ENCODE measurements at regions not wholly inside any gene's neighbourhood (a gene's known extent, or its start where the extent isn't known, plus 50 kb on each side); places are given as distances from the start of the nearest gene placed in this dataset.

DNA sequence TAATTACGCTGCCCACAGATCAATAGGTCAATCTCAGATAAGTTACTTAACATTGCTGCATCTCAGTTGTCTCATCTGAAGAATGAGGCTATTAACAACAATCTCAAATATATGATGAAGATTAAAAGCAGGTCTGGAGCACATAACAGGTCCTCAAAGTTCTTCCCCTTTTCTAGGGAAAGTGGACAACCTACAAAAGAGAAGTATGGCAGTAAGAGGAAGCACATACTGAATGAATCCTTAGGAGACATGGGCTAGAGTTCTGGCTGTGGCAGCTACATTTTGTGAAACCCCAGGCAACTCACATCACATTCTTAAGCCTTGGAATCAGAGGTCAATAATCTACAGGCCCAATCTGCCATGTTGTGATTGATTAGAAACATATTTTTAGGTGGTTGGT is 180.6 kb downstream of the PCTP start:
- CTCF ChIA-PET, result no interaction called here
- FAIRE-seq (no peak), ATAC-seq (no peak), DNase-seq (ENCODE audit: low read depth, low spot score) (no peak)
- Histone ChIP-seq H3K27ac (ENCODE audit: control insufficient read depth, insufficient read depth) (no peak overlapping the region), H3K4me1 (ENCODE audit: control insufficient read depth, insufficient read depth, low read length) (no peaks in the 10 kb centered on the region), H2AFZ (ENCODE audit: control insufficient read depth, low read depth, low read length) (no peak overlapping the region), H3K4me3 (no peak overlapping the region), H3K36me3 (ENCODE audit: control insufficient read depth in 2 of 2, insufficient read depth in 2 of 2, low read length in 1 of 2) (no peaks in the 10 kb centered on the region), H4K20me1 (ENCODE audit: control insufficient read depth, insufficient read depth) (no peaks in the 10 kb centered on the region), H3K4me2 (ENCODE audit: control insufficient read depth, insufficient read depth) (no peak overlapping the region), H3K9ac (ENCODE audit: control insufficient read depth, insufficient read depth, low read length) (no peak overlapping the region), H3K27me3 (replicated peaks in 1 of 2; ENCODE audit: control insufficient read depth in 2 of 2, insufficient read depth in 2 of 2, low read length in 1 of 2) (no peaks in the 10 kb centered on the region), H3K9me3 (replicated peaks; ENCODE audit: control insufficient read depth, insufficient read depth, low read length) (no peaks in the 10 kb centered on the region), H3K79me2 (ENCODE audit: control insufficient read depth, insufficient read depth, low read length) (no peaks in the 10 kb centered on the region)
- RAD21 ChIA-PET (ENCODE audit: unreplicated experiment), result no interaction called here
- SMC1A ChIA-PET (ENCODE audit: uncharacterized antibody, unreplicated experiment), result no interaction called here
- TF ChIP-seq SPI1 (IDR thresholded peaks at IDR 0.05; ENCODE audit: borderline replicate concordance, insufficient read depth, low read depth, low read length) (no peak), SUPT20H (IDR thresholded peaks at IDR 0.05; ENCODE audit: borderline replicate concordance, control insufficient read depth, low read depth, low read length) (no peak), SREBF2 (IDR thresholded peaks at IDR 0.05; ENCODE audit: low read length) (no peak)
- BruUV-seq (replicated peaks), result no TSS peak
- in situ Hi-C loops (cut with MboI) (no loop called here), intact Hi-C loops (cut with micrococcal nuclease; ENCODE audit: unreplicated experiment) (no loop called here)
- POLR2A ChIA-PET, result no interaction called here
- 0% methylated on average over 1 of the region's 1 CpG for WGBS (ENCODE audit: insufficient coverage, insufficient replicate concordance, low lambda C conversion rate, missing lambda C conversion rate)

- Histone ChIP-seq H4K20me1 (ENCODE audit: control insufficient read depth, insufficient read depth) (no peaks in the 10 kb centered on the region), H3K79me2 (ENCODE audit: control insufficient read depth, insufficient read depth, low read length) (no peaks in the 10 kb centered on the region), H2AFZ (ENCODE audit: control insufficient read depth, low read depth, low read length) (no peak overlapping the region), H3K4me1 (ENCODE audit: control insufficient read depth, insufficient read depth, low read length) (no peaks in the 10 kb centered on the region), H3K9me3 (replicated peaks; ENCODE audit: control insufficient read depth, insufficient read depth, low read length) (no peaks in the 10 kb centered on the region), H3K4me3 (no peak overlapping the region), H3K27ac (ENCODE audit: control insufficient read depth, insufficient read depth) (no peak overlapping the region), H3K27me3 (replicated peaks in 1 of 2; ENCODE audit: control insufficient read depth in 2 of 2, insufficient read depth in 2 of 2, low read length in 1 of 2) (no peaks in the 10 kb centered on the region), H3K9ac (ENCODE audit: control insufficient read depth, insufficient read depth, low read length) (no peak overlapping the region), H3K4me2 (ENCODE audit: control insufficient read depth, insufficient read depth) (no peak overlapping the region), H3K36me3 (ENCODE audit: control insufficient read depth in 2 of 2, insufficient read depth in 2 of 2, low read length in 1 of 2) (no peaks in the 10 kb centered on the region)
- ChIA-PET RAD21 (ENCODE audit: unreplicated experiment) (no interaction called here), SMC1A (ENCODE audit: uncharacterized antibody, unreplicated experiment) (no interaction called here), POLR2A (no interaction called here), CTCF (no interaction called here)
- intact Hi-C loops (cut with micrococcal nuclease; ENCODE audit: unreplicated experiment), result no loop called here
- DNase-seq (ENCODE audit: low read depth, low spot score) (no peak), FAIRE-seq (no peak), ATAC-seq (no peak)
- BruUV-seq (replicated peaks), result no TSS peak
- in situ Hi-C loops (cut with MboI), result no loop called here
- WGBS (ENCODE audit: insufficient coverage, insufficient replicate concordance, low lambda C conversion rate, missing lambda C conversion rate), result 47% methylated on average over 2 of the region's 2 CpGs
- TF ChIP-seq HDAC2 (IDR thresholded peaks at IDR 0.05), result no peak
- TF ChIP-seq KLF5 (IDR thresholded peaks at IDR 0.05; ENCODE audit: partially characterized antibody), result no peak
- TF ChIP-seq CHD1 (IDR thresholded peaks at IDR 0.05; ENCODE audit: low read depth, low read length), result no peak
- no peak for TF ChIP-seq IRF4 (IDR thresholded peaks at IDR 0.05; ENCODE audit: low read depth, low read length)
- TF ChIP-seq DPF2 (IDR thresholded peaks at IDR 0.05), result no peak
- no peak for TF ChIP-seq RELB (IDR thresholded peaks at IDR 0.05; ENCODE audit: low read depth)
- no peak for TF ChIP-seq PBX3 (IDR thresholded peaks at IDR 0.05; ENCODE audit: insufficient replicate concordance, low read depth, low read length)
- TF ChIP-seq YBX1 (IDR thresholded peaks at IDR 0.05), result no peak
- no peak for TF ChIP-seq TARDBP (IDR thresholded peaks at IDR 0.05; ENCODE audit: borderline replicate concordance)
- TF ChIP-seq JUND (IDR thresholded peaks at IDR 0.05; ENCODE audit: low read depth, low read length), result no peak
- TF ChIP-seq CEBPZ (IDR thresholded peaks at IDR 0.05; ENCODE audit: low read depth, low read length), result no peak
- no peak for TF ChIP-seq RB1 (IDR thresholded peaks at IDR 0.05; ENCODE audit: borderline replicate concordance)
Measured at GRCh38 chr17:55932973-55933372, 182.1 kb downstream of the PCTP start.
